OCI-M2 (cell line): ENCODE measurements at regions not wholly inside any gene's neighbourhood (a gene's known extent, or its start where the extent isn't known, plus 50 kb on each side); places are given as distances from the start of the nearest gene placed in this dataset.
"Not testable (repeated sequence)": the region's sequence is repeated elsewhere in the genome, so short reads cannot be mapped to it uniquely, and the experiment has no call there.

Experiments used
- DNase-seq: peaks from one replicate; lab custom pipeline; 2025; ENCODE audit not compliant: unreplicated experiment; lab: John Stamatoyannopoulos, UW

- DNase-seq: no peak
Measured at GRCh38 chr7:79965946-79966345, 168.7 kb upstream of the GNAI1 start.

DNA sequence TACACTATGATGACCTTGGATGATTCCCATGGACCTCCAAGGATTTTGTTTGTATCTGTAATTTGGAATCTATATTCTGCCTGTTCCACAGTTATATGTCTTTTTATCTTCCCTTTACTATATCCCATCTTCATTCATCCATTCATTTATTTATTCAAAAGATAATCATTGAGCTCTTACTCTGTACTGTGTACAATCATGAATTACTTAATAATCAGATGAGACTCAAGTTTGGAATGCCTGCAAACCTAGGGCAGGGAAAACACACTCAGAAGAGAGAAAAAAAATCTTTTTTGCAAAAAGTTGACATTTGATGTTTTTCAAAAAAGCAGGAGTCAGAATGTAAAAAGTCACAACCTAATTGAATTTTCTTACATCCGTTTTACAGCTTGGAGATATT is 170.2 kb upstream of the GNAI1 start:
- DNase-seq: no peak

- DNase-seq: no peak
Measured at GRCh38 chr7:79953130-79953529, 181.5 kb upstream of the GNAI1 start.

GRCh38 chr7:79952399-79952798 is 182.2 kb upstream of the GNAI1 start:
- no peak for DNase-seq

DNA sequence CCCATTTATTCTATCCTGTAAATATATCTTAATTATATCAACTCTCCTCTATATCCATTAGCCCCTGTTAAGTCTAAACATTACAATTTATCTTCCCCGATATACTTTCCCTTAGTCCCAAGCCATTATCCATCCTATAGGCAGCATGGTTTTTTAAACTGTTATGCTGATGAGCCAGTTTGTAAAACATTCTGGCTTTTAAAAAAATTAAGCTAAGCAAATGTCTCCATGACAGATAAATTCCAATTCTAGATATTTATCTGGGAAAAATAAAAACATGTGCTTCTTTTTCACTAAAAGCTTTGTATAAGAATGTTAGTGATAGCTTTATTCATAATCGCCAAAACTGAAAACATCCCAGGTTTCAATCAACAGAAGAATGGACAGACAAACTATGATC is 183.2 kb upstream of the GNAI1 start:
- no peak for DNase-seq

GRCh38 chr7:79949778-79950177 is 184.9 kb upstream of the GNAI1 start:
- no peak for DNase-seq

DNA sequence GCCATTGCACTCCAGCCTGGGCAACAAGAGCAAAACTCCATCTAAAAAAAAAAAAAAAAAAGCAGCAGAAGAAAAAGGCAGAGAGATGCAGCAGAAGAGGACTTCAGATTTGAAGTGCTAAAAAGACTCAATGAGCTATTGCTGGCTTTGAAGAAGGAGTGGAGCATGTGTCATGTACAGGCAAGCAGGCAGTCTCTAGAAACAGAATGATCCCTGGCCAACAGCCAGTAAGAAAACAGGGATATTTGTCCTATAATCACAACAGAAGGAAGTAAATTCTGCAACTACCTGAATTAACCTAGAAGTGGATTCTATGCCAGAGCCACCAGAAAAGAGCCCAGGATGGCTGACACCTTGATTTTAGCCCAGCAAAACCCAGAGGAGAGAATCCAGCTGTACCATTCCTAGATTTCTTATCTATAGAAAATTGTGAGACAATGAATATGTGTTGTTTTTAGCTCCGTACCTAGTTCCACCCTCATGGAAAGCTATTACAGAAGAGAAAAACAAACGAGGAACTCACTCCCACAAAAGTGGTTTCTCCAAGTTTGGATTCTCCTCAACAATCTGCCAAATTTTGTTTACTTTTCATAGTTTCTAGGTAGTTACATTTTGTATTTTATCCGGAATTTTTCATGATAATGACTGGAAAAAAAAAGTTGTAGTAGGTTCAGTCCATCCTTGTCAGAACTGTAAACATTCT is 198.2 kb upstream of the GNAI1 start:
- no peak for DNase-seq

DNA sequence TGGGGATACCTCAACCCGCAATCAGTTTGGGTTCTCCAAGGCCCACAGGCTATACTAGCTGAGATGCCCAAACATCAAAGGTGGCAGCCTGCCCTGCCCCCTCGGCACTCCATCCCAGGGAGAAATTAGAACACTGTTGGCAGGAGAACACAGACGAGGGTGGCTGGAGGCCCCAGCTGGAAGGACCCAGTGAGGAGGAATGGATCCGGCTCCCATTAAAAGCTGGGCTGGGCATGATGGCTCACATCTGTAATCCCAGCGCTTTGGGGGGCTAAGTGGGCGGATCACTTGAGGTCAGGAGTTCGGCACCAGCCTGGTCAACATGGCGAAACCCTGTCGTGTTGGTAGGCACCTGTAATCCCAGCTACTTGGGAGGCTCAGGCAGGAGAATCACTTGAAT is 199.9 kb upstream of the GNAI1 start:
- no peak for DNase-seq

DNA sequence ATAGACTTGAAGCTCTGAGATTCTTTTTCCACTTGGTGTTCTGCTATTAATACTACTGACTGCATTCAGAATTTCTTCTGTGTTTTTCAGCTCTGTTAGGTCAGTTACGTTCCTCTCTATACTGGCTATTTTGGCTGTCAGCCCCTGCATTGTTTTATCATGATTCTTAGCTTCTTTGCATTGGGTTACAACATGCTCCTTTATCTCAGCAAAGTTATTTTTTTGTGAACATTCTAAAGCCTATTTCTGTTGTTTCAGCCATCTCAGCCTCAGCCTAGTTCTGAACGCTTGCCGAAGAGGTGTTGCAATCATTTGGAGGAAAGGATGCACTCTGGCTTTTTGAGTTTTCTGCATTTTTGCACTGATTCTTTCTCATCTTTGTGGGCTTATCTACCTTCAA is 201.5 kb upstream of the GNAI1 start:
- DNase-seq: no peak

DNA sequence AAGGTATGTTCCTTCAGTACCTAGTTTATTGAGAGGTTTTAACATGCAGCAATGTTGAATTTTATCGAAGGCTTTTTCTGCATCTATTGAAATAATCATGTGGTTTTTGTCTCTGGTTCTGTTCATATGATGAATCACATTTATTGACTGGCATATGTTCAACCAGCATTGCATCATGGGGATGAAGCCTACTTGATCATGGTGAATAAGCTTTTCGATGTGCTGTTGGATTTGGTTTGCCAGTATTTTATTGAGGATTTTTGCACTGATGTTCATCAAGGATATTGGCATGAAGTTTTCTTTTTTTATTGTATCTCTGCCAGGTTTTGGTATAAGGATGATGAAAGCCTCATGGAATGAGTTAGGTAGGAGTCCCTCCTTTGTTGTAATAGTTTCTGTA is 204.0 kb upstream of the GNAI1 start:
- no peak for DNase-seq

GRCh38 chr7:79927116-79927515 is 207.5 kb upstream of the GNAI1 start:
- no peak for DNase-seq

DNA sequence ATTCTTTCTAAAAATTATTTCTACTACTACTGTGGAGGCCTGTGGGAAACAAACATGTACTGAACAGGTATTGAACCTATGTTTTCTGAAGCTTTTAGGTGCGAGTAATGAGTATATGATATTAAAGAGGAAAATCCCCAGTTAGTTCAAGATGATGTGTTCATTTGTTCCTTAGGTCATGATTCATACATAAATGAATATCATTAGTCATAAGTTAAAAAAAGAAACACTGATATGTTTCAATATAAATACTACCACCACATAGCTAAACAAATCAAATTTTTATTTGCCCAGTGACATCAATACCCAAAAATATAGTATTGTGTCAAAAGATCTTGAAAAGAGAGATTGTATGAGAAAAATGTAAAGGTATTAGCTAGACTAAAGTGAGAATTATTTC is 210.7 kb upstream of the GNAI1 start:
- DNase-seq: no peak

DNA sequence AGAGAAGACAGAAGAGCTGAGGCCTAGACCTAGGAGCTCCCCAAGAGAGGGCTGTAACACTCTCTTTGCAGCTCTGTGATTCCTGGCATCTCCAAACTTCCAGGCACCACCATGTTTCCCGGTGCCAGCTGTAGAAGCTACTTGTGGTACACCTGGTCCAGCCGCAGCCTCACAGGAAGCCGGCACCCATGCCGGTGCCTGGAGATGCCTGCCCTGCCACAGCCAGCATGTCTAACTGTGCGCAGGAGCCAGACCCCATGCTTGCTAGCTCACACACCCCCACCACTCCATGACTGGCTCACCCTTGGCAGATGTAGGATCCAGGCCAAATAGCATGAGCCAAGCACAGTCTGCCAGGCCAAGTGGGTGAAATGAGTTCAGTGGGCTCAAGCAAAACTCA is 211.7 kb upstream of the GNAI1 start:
- DNase-seq: no peak

DNA sequence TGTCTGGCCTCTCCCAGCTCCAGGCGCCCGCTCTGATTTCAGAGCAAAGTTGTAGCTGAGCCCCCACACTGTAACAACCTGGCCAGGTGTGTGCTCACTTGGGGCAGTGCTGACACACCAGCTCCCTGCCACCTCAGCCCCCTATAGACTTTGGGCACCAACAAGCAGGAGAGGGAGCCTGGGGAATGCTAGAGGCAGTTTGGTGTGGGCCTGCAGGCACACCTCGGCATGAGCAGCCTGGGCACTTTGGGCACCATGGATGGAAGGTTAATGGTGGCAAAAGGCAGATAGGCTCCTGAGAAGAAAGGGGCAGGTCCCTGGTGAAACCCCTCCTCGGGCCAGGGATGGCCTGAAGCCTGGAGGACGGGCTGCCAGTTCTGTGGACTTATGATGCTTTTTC is 212.7 kb upstream of the GNAI1 start:
- DNase-seq: no peak

DNA sequence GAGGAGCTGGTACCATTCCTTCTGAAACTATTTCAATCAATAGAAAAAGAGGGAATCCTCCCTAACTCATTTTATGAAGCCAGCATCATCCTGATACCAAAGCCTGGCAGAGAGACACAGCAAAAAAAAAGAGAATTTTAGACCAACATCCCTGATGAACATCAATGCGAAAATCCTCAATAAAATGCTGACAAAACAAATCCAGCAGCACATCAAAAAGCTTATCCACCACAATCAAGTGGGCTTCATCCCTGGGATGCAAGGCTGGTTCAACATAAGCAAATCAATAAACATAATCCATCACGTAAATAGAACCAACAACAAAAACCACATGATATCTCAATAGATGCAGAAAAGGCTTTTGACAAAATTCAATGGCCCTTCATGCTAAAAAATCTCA is 216.0 kb upstream of the GNAI1 start:
- not testable (repeated sequence) for DNase-seq

GRCh38 chr7:79915346-79915745 is 219.3 kb upstream of the GNAI1 start:
- not testable (repeated sequence) for DNase-seq

GRCh38 chr7:79912213-79912633 is 222.4 kb upstream of the GNAI1 start:
- DNase-seq: no peak

DNA sequence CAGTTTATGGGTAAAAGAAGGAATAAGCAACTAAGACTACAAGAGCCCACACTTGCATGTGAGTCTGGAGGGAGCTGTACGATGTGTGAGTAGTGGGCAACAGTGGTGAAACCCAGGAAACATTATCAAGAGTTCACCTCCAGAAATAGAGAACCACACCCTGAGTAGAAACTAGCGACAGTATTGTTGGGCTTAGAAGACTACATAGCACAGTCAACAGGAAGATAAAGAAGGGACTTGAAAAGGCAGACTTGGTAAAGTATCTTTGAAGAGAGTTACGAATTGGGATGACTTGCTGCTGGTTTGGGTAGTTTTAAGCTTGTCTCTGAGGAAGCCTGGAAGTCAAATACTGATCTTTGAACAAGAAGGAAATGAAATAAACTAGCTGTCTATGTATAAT is 223.2 kb upstream of the GNAI1 start:
- no peak for DNase-seq

DNA sequence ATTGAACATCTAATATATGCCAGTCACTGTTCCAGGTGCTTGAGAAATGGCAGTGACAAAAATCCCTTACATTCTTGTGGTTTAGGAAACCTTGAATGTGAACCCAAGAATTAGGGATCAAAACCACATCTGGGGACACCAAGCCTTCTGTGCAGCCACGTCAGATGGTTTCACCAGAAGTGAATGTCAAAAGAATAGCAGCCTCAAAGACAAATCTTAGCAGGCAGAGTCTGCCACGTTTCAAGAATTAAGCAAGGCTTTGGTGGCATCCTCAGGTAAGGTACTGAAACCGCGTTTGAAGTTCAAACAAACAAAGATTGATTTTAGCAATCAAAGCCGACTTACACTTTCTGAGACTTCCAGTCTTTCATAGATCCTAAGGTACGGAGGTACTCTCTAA is 225.5 kb upstream of the GNAI1 start:
- DNase-seq: no peak

DNA sequence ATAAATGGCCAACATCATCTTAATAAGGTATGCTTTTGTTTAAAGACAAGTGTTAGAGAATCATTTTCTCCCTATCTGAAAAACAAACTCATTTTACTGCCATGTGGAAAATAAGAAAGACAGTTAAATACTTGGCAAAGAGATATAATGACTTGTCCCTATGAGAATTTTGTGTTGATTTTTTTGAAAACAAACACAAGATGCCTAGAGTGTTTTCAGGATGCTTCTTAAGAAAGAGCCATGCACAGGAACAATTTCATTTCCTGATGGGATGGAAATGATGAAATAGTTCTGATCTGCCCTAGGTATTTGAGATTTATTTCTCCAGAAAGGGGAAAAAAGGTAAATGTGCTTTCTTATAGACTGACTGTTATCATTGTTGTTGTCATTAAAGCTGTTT is 237.5 kb upstream of the GNAI1 start:
- no peak for DNase-seq

- no peak for DNase-seq
Measured at GRCh38 chr7:79893991-79894390, 240.6 kb upstream of the GNAI1 start.

DNA sequence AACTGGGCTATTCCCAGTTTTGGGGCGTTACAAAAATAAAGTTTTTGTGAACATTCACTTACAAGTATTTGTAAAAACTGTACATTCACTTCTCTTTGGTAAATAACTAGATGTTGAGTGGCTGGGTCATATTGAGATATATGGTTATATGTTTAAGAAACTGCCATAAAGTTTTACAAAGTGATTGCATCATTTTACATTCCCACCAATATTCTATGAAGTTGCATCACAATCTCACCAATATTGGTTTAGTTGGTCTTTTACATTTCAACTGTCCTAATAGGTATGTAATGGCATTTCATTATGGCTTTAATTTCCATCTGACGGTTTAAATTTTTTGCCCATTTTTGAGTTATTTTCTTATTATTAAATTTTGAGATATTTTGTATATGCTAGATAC is 251.7 kb upstream of the GNAI1 start:
- no peak for DNase-seq

- no peak for DNase-seq
Measured at GRCh38 chr7:79880312-79880711, 254.3 kb upstream of the GNAI1 start.
